Kidney capillary endothelial cell (primary cell): ENCODE measurements at regions not wholly inside any gene's neighbourhood (a gene's known extent, or its start where the extent isn't known, plus 50 kb on each side); places are given as distances from the start of the nearest gene placed in this dataset.
"Not testable (repeated sequence)": the region's sequence is repeated elsewhere in the genome, so short reads cannot be mapped to it uniquely, and the experiment has no call there.

Experiments
- DNase-seq: peaks from one replicate; pipeline ENCODE4 v3.0.0-alpha.2; 2018; ENCODE audit warnings: low spot score

- DNase-seq, result no peak
Observed at GRCh38 chr4:114034189-114034588, 54.7 kb upstream of the ARSJ start.

- DNase-seq, result no peak
Observed at GRCh38 chr4:114036426-114036825, 57.0 kb upstream of the ARSJ start.

- no peak for DNase-seq
Observed at GRCh38 chr4:114036864-114037263, 57.4 kb upstream of the ARSJ start.

- DNase-seq, result no peak
Observed at GRCh38 chr4:114037988-114038387, 58.5 kb upstream of the ARSJ start.

- DNase-seq, result no peak
Observed at GRCh38 chr4:114038762-114039387, 59.4 kb upstream of the ARSJ start.

GRCh38 chr4:114040319-114041116 lies 61.1 kb upstream of the ARSJ start:
- DNase-seq, result no peak

- DNase-seq, result no peak
Observed at GRCh38 chr4:114041117-114041475, 61.6 kb upstream of the ARSJ start.

- no peak for DNase-seq
Observed at GRCh38 chr4:114043116-114043515, 63.7 kb upstream of the ARSJ start.

- not testable (repeated sequence) for DNase-seq
Observed at GRCh38 chr4:114044351-114044750, 64.9 kb upstream of the ARSJ start.

GRCh38 chr4:114046331-114046730 lies 66.9 kb upstream of the ARSJ start:
- DNase-seq, result no peak

GRCh38 chr4:114048154-114048553 lies 68.7 kb upstream of the ARSJ start:
- not testable (repeated sequence) for DNase-seq

GRCh38 chr4:114052227-114052626 lies 72.8 kb upstream of the ARSJ start:
- no peak for DNase-seq

GRCh38 chr4:114056599-114056998 lies 77.2 kb upstream of the ARSJ start:
- no peak for DNase-seq

- no peak for DNase-seq
Observed at GRCh38 chr4:114057746-114058145, 78.3 kb upstream of the ARSJ start.

GRCh38 chr4:114062499-114062898 lies 83.1 kb upstream of the ARSJ start:
- no peak for DNase-seq

GRCh38 chr4:114072781-114073180 lies 93.3 kb upstream of the ARSJ start:
- no peak for DNase-seq

- peak; percentile 73 for DNase-seq
Observed at GRCh38 chr4:114076899-114077570, 97.6 kb upstream of the ARSJ start.

- DNase-seq, result peak; percentile 82
Observed at GRCh38 chr4:114077610-114078009, 98.2 kb upstream of the ARSJ start.

GRCh38 chr4:114078636-114079035 lies 99.2 kb upstream of the ARSJ start:
- DNase-seq, result no peak

- no peak for DNase-seq
Observed at GRCh38 chr4:114081783-114082182, 102.3 kb upstream of the ARSJ start.

GRCh38 chr4:114082348-114082747 lies 102.9 kb upstream of the ARSJ start:
- DNase-seq, result no peak

- DNase-seq, result no peak
Observed at GRCh38 chr4:114085611-114086345, 106.3 kb upstream of the ARSJ start.
